ENCODE measurements at regions not wholly inside any gene's neighbourhood (a gene's known extent, or its start where the extent isn't known, plus 50 kb on each side); places are given as distances from the start of the nearest gene placed in this dataset.
A peak's percentile ranks its signal among the peaks of the same experiment; 100 is the strongest.

GRCh38 chr4:138078751-138079520 lies 163.2 kb downstream of the SLC7A11 start:
- DNase-seq (ENCODE audit: low spot score): no peak

GRCh38 chr4:138078253-138078652 lies 163.9 kb downstream of the SLC7A11 start:
- no peak for DNase-seq (ENCODE audit: low spot score)

- no peak for DNase-seq (ENCODE audit: low spot score)
Observed at GRCh38 chr4:138076561-138076960, 165.6 kb downstream of the SLC7A11 start.

GRCh38 chr4:138070816-138071215 lies 171.3 kb downstream of the SLC7A11 start:
- DNase-seq (ENCODE audit: low spot score): no peak

- no peak for DNase-seq (ENCODE audit: low spot score)
Observed at GRCh38 chr4:138063581-138063980, 178.6 kb downstream of the SLC7A11 start.

- DNase-seq (ENCODE audit: low spot score): no peak
Observed at GRCh38 chr4:138062929-138063328, 179.2 kb downstream of the SLC7A11 start.

GRCh38 chr4:138056541-138056940 lies 185.6 kb downstream of the SLC7A11 start:
- DNase-seq (ENCODE audit: low spot score): no peak

GRCh38 chr4:138055890-138056289 lies 186.3 kb downstream of the SLC7A11 start:
- DNase-seq (ENCODE audit: low spot score): no peak

- DNase-seq (ENCODE audit: low spot score): no peak
Observed at GRCh38 chr4:138053641-138054301, 188.4 kb downstream of the SLC7A11 start.

GRCh38 chr4:138052806-138053632 lies 189.1 kb downstream of the SLC7A11 start:
- DNase-seq (ENCODE audit: low spot score): no peak

- DNase-seq (ENCODE audit: low spot score): no peak
Observed at GRCh38 chr4:138051157-138051556, 191.0 kb downstream of the SLC7A11 start.

- no peak for DNase-seq (ENCODE audit: low spot score)
Observed at GRCh38 chr4:138050601-138051000, 191.5 kb downstream of the SLC7A11 start.

GRCh38 chr4:138049355-138049754 lies 192.8 kb downstream of the SLC7A11 start:
- DNase-seq (ENCODE audit: low spot score): no peak

- DNase-seq (ENCODE audit: low spot score): no peak
Observed at GRCh38 chr4:138047290-138047689, 194.9 kb downstream of the SLC7A11 start.

GRCh38 chr4:138045036-138045435 lies 197.1 kb downstream of the SLC7A11 start:
- DNase-seq (ENCODE audit: low spot score): no peak

- no peak for DNase-seq (ENCODE audit: low spot score)
Observed at GRCh38 chr4:138039010-138039409, 203.1 kb downstream of the SLC7A11 start.

- no peak for DNase-seq (ENCODE audit: low spot score)
Observed at GRCh38 chr4:138037696-138038095, 204.5 kb downstream of the SLC7A11 start.

GRCh38 chr4:138035781-138036258 lies 206.3 kb downstream of the SLC7A11 start:
- DNase-seq (ENCODE audit: low spot score): peak; percentile 44

- no peak for DNase-seq (ENCODE audit: low spot score)
Observed at GRCh38 chr4:138034871-138035270, 207.3 kb downstream of the SLC7A11 start.

- DNase-seq (ENCODE audit: low spot score): no peak
Observed at GRCh38 chr4:138032222-138032621, 209.9 kb downstream of the SLC7A11 start.

- no peak for DNase-seq (ENCODE audit: low spot score)
Observed at GRCh38 chr4:138030375-138030774, 211.8 kb downstream of the SLC7A11 start.

GRCh38 chr4:138028923-138029322 lies 213.2 kb downstream of the SLC7A11 start:
- DNase-seq (ENCODE audit: low spot score): no peak
